Liver (tissue), 8 donors: ENCODE measurements at regions not wholly inside any gene's neighbourhood (a gene's known extent, or its start where the extent isn't known, plus 50 kb on each side); places are given as distances from the start of the nearest gene placed in this dataset.

Source experiments
- DNase-seq: peaks from one replicate; pipeline ENCODE4 v3.0.0-alpha.2; 2017; ENCODE audit warnings: low spot score
- H3K27ac ChIP-seq, 2 donors: one replicate each; pipeline ENCODE4 v1.7.0; 2013; ENCODE audit warnings: inconsistent platforms in 2 of 2, low read length in 2 of 2, control low read depth in 1 of 2, low read depth in 1 of 2, mild to moderate bottlenecking in 1 of 2
- H3K27me3 ChIP-seq, 4 donors: one replicate each; pipeline versions ENCODE4 v1.6.1 to v1.7.0; 2013; ENCODE audit warnings: low read length in 3 of 4, inconsistent platforms in 1 of 4, mild to moderate bottlenecking in 1 of 4, moderate library complexity in 1 of 4; ENCODE audit not compliant: control insufficient read depth in 4 of 4, insufficient read depth in 4 of 4
- H3K36me3 ChIP-seq, 4 donors: one replicate each; pipeline versions ENCODE4 v1.6.1 to v1.7.0; 2013; ENCODE audit warnings: low read length in 3 of 4, mild to moderate bottlenecking in 3 of 4, low read depth in 1 of 4, moderate library complexity in 1 of 4; ENCODE audit not compliant: control insufficient read depth in 4 of 4, insufficient read depth in 3 of 4
- H3K4me1 ChIP-seq, 4 donors: one replicate each; pipeline versions ENCODE4 v1.6.1 to v1.7.0; 2013; ENCODE audit warnings: low read length in 3 of 4, mild to moderate bottlenecking in 3 of 4, moderate library complexity in 1 of 4; ENCODE audit not compliant: control insufficient read depth in 4 of 4, insufficient read depth in 4 of 4
- H3K4me3 ChIP-seq, 3 donors: one replicate each; pipeline versions ENCODE4 v1.6.1 to v1.7.0; 2013; ENCODE audit warnings: low read length in 3 of 3, control low read depth in 1 of 3, low read depth in 1 of 3, mild to moderate bottlenecking in 1 of 3
- H3K9ac ChIP-seq, 2 donors: one replicate each; pipeline ENCODE4 v1.7.0; 2013; ENCODE audit warnings: low read length in 2 of 2, mild to moderate bottlenecking in 2 of 2, moderate library complexity in 2 of 2, control low read depth in 1 of 2, low read depth in 1 of 2
- H3K9me3 ChIP-seq, 4 donors: one replicate each; pipeline versions ENCODE4 v1.6.1 to v1.7.0; 2013; ENCODE audit warnings: low read length in 3 of 4; ENCODE audit not compliant: control insufficient read depth in 4 of 4
- ATF3 ChIP-seq: IDR thresholded peaks from 2 replicates; pipeline ENCODE4 v1.6.1; 2016; ENCODE audit warnings: antibody characterized with exemption
- CTCF ChIP-seq: fragments of 150-350 bp; IDR thresholded peaks from 2 replicates; pipeline ENCODE4 v1.5.1; 2017; ENCODE audit warnings: improper control_type of control experiment, low read depth, low read length; ENCODE audit not compliant: missing input control
- EGR1 ChIP-seq, 2 donors: IDR thresholded peaks; 2 replicates each; pipeline ENCODE4 v1.6.1; 2016 to 2018; ENCODE audit warnings: antibody characterized with exemption in 2 of 2, low read depth in 2 of 2
- FOXA1 ChIP-seq: IDR thresholded peaks from 2 replicates; pipeline ENCODE4 v1.6.1; 2016; ENCODE audit warnings: antibody characterized with exemption
- FOXA2 ChIP-seq: IDR thresholded peaks from 2 replicates; pipeline ENCODE4 v1.6.1; 2016; ENCODE audit warnings: antibody characterized with exemption
- GABPA ChIP-seq, 2 donors: IDR thresholded peaks in 1 of 2; conservative IDR thresholded peaks in 1 of 2; 2 replicates each; pipeline ENCODE4 v1.6.1; 2016; ENCODE audit warnings: antibody characterized with exemption in 2 of 2, mild to moderate bottlenecking in 1 of 2, moderate library complexity in 1 of 2
- HNF4A ChIP-seq, 2 donors: conservative IDR thresholded peaks; 2 replicates each; pipeline ENCODE4 v1.6.1; 2016; ENCODE audit warnings: antibody characterized with exemption in 2 of 2, mild to moderate bottlenecking in 2 of 2
- HNF4G ChIP-seq: IDR thresholded peaks from 2 replicates; pipeline ENCODE4 v1.6.1; 2016; ENCODE audit warnings: antibody characterized with exemption
- JUND ChIP-seq, 2 donors: IDR thresholded peaks; 2 replicates each; pipeline ENCODE4 v1.6.1; 2016; ENCODE audit warnings: antibody characterized with exemption in 2 of 2
- MAX ChIP-seq: IDR thresholded peaks from 2 replicates; pipeline ENCODE4 v1.6.1; 2016; ENCODE audit warnings: antibody characterized with exemption
- NR2F2 ChIP-seq: IDR thresholded peaks from 2 replicates; pipeline ENCODE4 v1.6.1; 2016; ENCODE audit warnings: antibody characterized with exemption
- RAD21 ChIP-seq, 2 donors: IDR thresholded peaks; 2 replicates each; pipeline ENCODE4 v1.6.1; 2016; ENCODE audit warnings: antibody characterized with exemption in 2 of 2, mild to moderate bottlenecking in 2 of 2
- REST ChIP-seq: IDR thresholded peaks from 2 replicates; pipeline ENCODE4 v1.6.1; 2016; ENCODE audit warnings: antibody characterized with exemption, mild to moderate bottlenecking
- RXRA ChIP-seq, 2 donors: IDR thresholded peaks; 2 replicates each; pipeline ENCODE4 v1.6.1; 2017 to 2018; ENCODE audit warnings: antibody characterized with exemption in 2 of 2, mild to moderate bottlenecking in 1 of 2
- SP1 ChIP-seq: IDR thresholded peaks from 2 replicates; pipeline ENCODE4 v1.6.1; 2018; ENCODE audit warnings: antibody characterized with exemption, mild to moderate bottlenecking
- TAF1 ChIP-seq: conservative IDR thresholded peaks from 2 replicates; pipeline ENCODE4 v1.6.1; 2016; ENCODE audit warnings: antibody characterized with exemption, mild to moderate bottlenecking
- YY1 ChIP-seq: IDR thresholded peaks from 2 replicates; pipeline ENCODE4 v1.6.1; 2016; ENCODE audit warnings: antibody characterized with exemption, mild to moderate bottlenecking
- ZBTB33 ChIP-seq: IDR thresholded peaks from 2 replicates; pipeline ENCODE4 v1.6.1; 2016; ENCODE audit warnings: antibody characterized with exemption
- WGBS: extraction: QIAGEN DNeasy Blood & Tissue Kit; methylation state at CpG from one replicate; pipeline ENCODE4 v1.1.7; 2013; 5-methylcytosine and 5-hydroxymethylcytosine counted together
- donor health status: healthy.
- donor health status: healthy.
- donor health status: healthy.
- donor health status: healthy.
- donor health status: healthy.

GRCh38 chr14:53842938-53843337 lies 113.7 kb downstream of the BMP4 start:
- H3K36me3 ChIP-seq = peaks cover 0 to 2% (median 0%) of the 10 kb centered on the region in 4 donors
- H3K27ac ChIP-seq = no peak overlapping the region
- H3K9ac ChIP-seq = no peak overlapping the region
- H3K27me3 ChIP-seq = no peaks in the 10 kb centered on the region
- H3K4me1 ChIP-seq = no peaks in the 10 kb centered on the region
- H3K9me3 ChIP-seq = no peaks in the 10 kb centered on the region
- TF ChIP-seq RXRA (IDR thresholded peaks at IDR 0.05) (peak in 1 of 2 donors; percentile 26), FOXA2 (no peak), NR2F2 (peak; percentile 61)
- WGBS = 51% methylated on average over 4 of the region's 4 CpGs
- no peak overlapping the region for H3K4me3 ChIP-seq
- DNase-seq = no peak

- Histone ChIP-seq H3K36me3 (peaks cover 0 to 2% (median 0%) of the 10 kb centered on the region in 4 donors), H3K4me3 (no peak overlapping the region), H3K27ac (no peak overlapping the region), H3K4me1 (no peaks in the 10 kb centered on the region), H3K9ac (no peak overlapping the region), H3K27me3 (no peaks in the 10 kb centered on the region), H3K9me3 (no peaks in the 10 kb centered on the region)
- DNase-seq = no peak
- TF ChIP-seq JUND (IDR thresholded peaks at IDR 0.05) (no peak), HNF4A (conservative IDR thresholded peaks at IDR 0.05) (no peak), FOXA1 (no peak), TAF1 (no peak), FOXA2 (no peak), ATF3 (no peak), RXRA (IDR thresholded peaks at IDR 0.05) (no peak), SP1 (no peak), HNF4G (no peak)
- WGBS = 94% methylated on average over 3 of the region's 3 CpGs
Measured at GRCh38 chr14:53841109-53842099, 115.2 kb downstream of the BMP4 start.

- Histone ChIP-seq H3K27ac (no peak overlapping the region), H3K9ac (no peak overlapping the region), H3K9me3 (no peaks in the 10 kb centered on the region), H3K4me1 (no peaks in the 10 kb centered on the region), H3K36me3 (peaks cover 0 to 2% (median 0%) of the 10 kb centered on the region in 4 donors), H3K27me3 (no peaks in the 10 kb centered on the region), H3K4me3 (no peak overlapping the region)
- no peak for TF ChIP-seq FOXA1
- no peak for TF ChIP-seq HNF4G
- TF ChIP-seq EGR1 (IDR thresholded peaks at IDR 0.05; ENCODE audit: low read depth in 2 of 2) = no peak
- TF ChIP-seq RAD21 (IDR thresholded peaks at IDR 0.05) = no peak
- TF ChIP-seq REST = no peak
- TF ChIP-seq FOXA2 = no peak
- TF ChIP-seq MAX = no peak
- no peak for TF ChIP-seq ZBTB33
- TF ChIP-seq SP1 = no peak
- TF ChIP-seq CTCF = no peak
- TF ChIP-seq TAF1 = no peak
- no peak for TF ChIP-seq NR2F2
- TF ChIP-seq JUND (IDR thresholded peaks at IDR 0.05) = no peak
- TF ChIP-seq HNF4A (conservative IDR thresholded peaks at IDR 0.05) = no peak
- no peak for TF ChIP-seq ATF3
- no peak for TF ChIP-seq YY1
- TF ChIP-seq RXRA (IDR thresholded peaks at IDR 0.05) = no peak
- no peak for TF ChIP-seq GABPA (IDR thresholded peaks at IDR 0.05 in 1 of 2, conservative IDR thresholded peaks at IDR 0.05 in 1 of 2)
- no peak for DNase-seq
- WGBS = 80% methylated on average over 2 of the region's 2 CpGs
Measured at GRCh38 chr14:53840444-53840843, 116.2 kb downstream of the BMP4 start.
